HEK293 (cell line): ENCODE measurements at regions not wholly inside any gene's neighbourhood (a gene's known extent, or its start where the extent isn't known, plus 50 kb on each side); places are given as distances from the start of the nearest gene placed in this dataset.

Source experiments
- CTCF ChIA-PET: fragments of 350-600 bp; formaldehyde crosslinking; extraction: SDS; loops from one replicate; lab custom pipeline; 2021; ENCODE audit warnings: antibody characterized with exemption; lab: Yijun Ruan, JAX
- POLR2A ChIA-PET: fragments of 300-600 bp; formaldehyde crosslinking; extraction: SDS; loops from one replicate; lab custom pipeline; 2020; ENCODE audit warnings: antibody characterized with exemption, inconsistent platforms; lab: Yijun Ruan, JAX
- H3K27ac ChIP-seq: fragments of 200-500 bp; sonication (Bioruptor generic); 2 replicates; pipeline ENCODE4 v1.5.1; 2014; ENCODE audit warnings: low read depth, low read length, control low read depth, inconsistent platforms; ENCODE audit errors: extremely low read depth
- H3K36me3 ChIP-seq, 2 experiments: fragments of 200-500 bp in 1 of 2; sonication (Bioruptor generic) in 1 of 2; 1 replicate in 1 of 2; 2 replicates in 1 of 2; pipeline ENCODE4 v1.5.1; 2014 to 2017; ENCODE audit warnings: inconsistent platforms in 2 of 2, low read length in 2 of 2; ENCODE audit not compliant: control insufficient read depth in 2 of 2, insufficient read depth in 1 of 2
- H3K4me1 ChIP-seq: fragments of 200-500 bp; sonication (Bioruptor generic); 2 replicates; pipeline ENCODE4 v1.5.1; 2014; ENCODE audit warnings: mild to moderate bottlenecking, low read length, inconsistent platforms; ENCODE audit not compliant: control insufficient read depth, insufficient read depth
- H3K4me3 ChIP-seq: 2 replicates; pipeline ENCODE4 v1.5.1; 2011; ENCODE audit warnings: low read depth, mild to moderate bottlenecking, control low read depth, low read length, moderate library complexity
- H3K9me3 ChIP-seq: fragments of 200-500 bp; sonication (Bioruptor generic); 2 replicates; pipeline ENCODE4 v1.5.1; 2014; ENCODE audit warnings: low read depth, low read length, inconsistent platforms; ENCODE audit not compliant: control insufficient read depth, insufficient read depth
- BCL11A ChIP-seq: fragments of 450-650 bp; formaldehyde crosslinking; IDR thresholded peaks from 2 replicates; pipeline ENCODE4 v1.5.1; 2016; ENCODE audit warnings: low read depth, missing biosample characterization, missing genetic modification characterization
- BCL11B ChIP-seq: fragments of 450-650 bp; formaldehyde crosslinking; IDR thresholded peaks from 2 replicates; pipeline ENCODE4 v1.5.1; 2016; ENCODE audit warnings: low read depth, missing biosample characterization, missing genetic modification characterization
- BCL6B ChIP-seq: fragments of 450-650 bp; formaldehyde crosslinking; IDR thresholded peaks from 2 replicates; pipeline ENCODE4 v1.5.1; 2017; ENCODE audit warnings: missing biosample characterization, missing genetic modification characterization
- HOXC10 ChIP-seq: sonication (generic); formaldehyde crosslinking; IDR thresholded peaks from 2 replicates; pipeline ENCODE4 v1.8.1; 2023; ENCODE audit warnings: mild to moderate bottlenecking, missing genetic modification reagents
- OSR2 ChIP-seq: fragments of 450-650 bp; formaldehyde crosslinking; IDR thresholded peaks from 2 replicates; pipeline ENCODE4 v1.5.1; 2016; ENCODE audit warnings: missing biosample characterization, missing genetic modification characterization
- PBX3 ChIP-seq: sonication (generic); formaldehyde crosslinking; IDR thresholded peaks from 2 replicates; pipeline ENCODE4 v1.8.1; 2022; ENCODE audit warnings: mild to moderate bottlenecking, moderate library complexity, missing genetic modification reagents
- SALL2 ChIP-seq: fragments of 450-650 bp; formaldehyde crosslinking; IDR thresholded peaks from 2 replicates; pipeline ENCODE4 v1.5.0; 2017; ENCODE audit warnings: missing biosample characterization, mild to moderate bottlenecking, missing genetic modification characterization, borderline replicate concordance
- ZBTB44 ChIP-seq: fragments of 450-650 bp; IDR thresholded peaks from 2 replicates; pipeline ENCODE4 v1.5.1; 2018; ENCODE audit warnings: missing biosample characterization, mild to moderate bottlenecking, missing genetic modification characterization
- ZNF121 ChIP-seq: fragments of 450-650 bp; formaldehyde crosslinking; IDR thresholded peaks from 2 replicates; pipeline ENCODE4 v1.5.1; 2016; ENCODE audit warnings: missing biosample characterization, missing genetic modification characterization
- ZNF549 ChIP-seq: fragments of 450-650 bp; IDR thresholded peaks from 2 replicates; pipeline ENCODE4 v1.5.1; 2018; ENCODE audit warnings: missing biosample characterization, missing genetic modification characterization, mild to moderate bottlenecking, inconsistent platforms, moderate library complexity
- ZNF561 ChIP-seq: fragments of 450-650 bp; IDR thresholded peaks from 2 replicates; pipeline ENCODE4 v1.5.1; 2018; ENCODE audit warnings: missing biosample characterization, missing genetic modification characterization, borderline replicate concordance
- ZNF580 ChIP-seq: fragments of 450-650 bp; formaldehyde crosslinking; IDR thresholded peaks from 2 replicates; pipeline ENCODE4 v1.5.1; 2016; ENCODE audit warnings: missing biosample characterization, missing genetic modification characterization
- ZNF624 ChIP-seq: fragments of 450-650 bp; formaldehyde crosslinking; IDR thresholded peaks from 2 replicates; pipeline ENCODE4 v1.5.1; 2017; ENCODE audit warnings: missing biosample characterization, missing genetic modification characterization
- ZNF76 ChIP-seq: fragments of 450-650 bp; formaldehyde crosslinking; IDR thresholded peaks from 2 replicates; pipeline ENCODE4; 2016; ENCODE audit warnings: low read depth, missing biosample characterization, missing genetic modification characterization, borderline replicate concordance
- ZNF776 ChIP-seq: fragments of 450-650 bp; formaldehyde crosslinking; IDR thresholded peaks from 2 replicates; pipeline ENCODE4 v1.5.0; 2017; ENCODE audit warnings: missing biosample characterization, missing genetic modification characterization, borderline replicate concordance
- TF ChIP-seq, protein P1 (sequence below): fragments of 450-650 bp; formaldehyde crosslinking; IDR thresholded peaks from 2 replicates; pipeline ENCODE4 v1.5.1; 2016; ENCODE audit warnings: missing biosample characterization, missing genetic modification characterization
- TF ChIP-seq, protein P2 (sequence below): fragments of 450-650 bp; formaldehyde crosslinking; IDR thresholded peaks from 2 replicates; pipeline ENCODE4 v1.5.1; 2016; ENCODE audit warnings: missing biosample characterization, missing genetic modification characterization, low read depth
- TF ChIP-seq, protein P3 (sequence below): fragments of 450-650 bp; formaldehyde crosslinking; IDR thresholded peaks from 2 replicates; pipeline ENCODE4 v1.5.1; 2016; ENCODE audit warnings: missing biosample characterization, missing genetic modification characterization
- TF ChIP-seq, protein P4 (sequence below): fragments of 450-650 bp; formaldehyde crosslinking; IDR thresholded peaks from 2 replicates; pipeline ENCODE4 v1.5.1; 2016; ENCODE audit warnings: missing biosample characterization, missing genetic modification characterization

GRCh38 chr3:146969356-146969755, 364.2 kb upstream of the PLSCR5 start:
- Histone ChIP-seq H3K9me3 (no peaks in the 10 kb centered on the region), H3K4me3 (no peak overlapping the region), H3K27ac (no peak overlapping the region), H3K36me3 (no peaks in the 10 kb centered on the region), H3K4me1 (no peaks in the 10 kb centered on the region)
- no peak for TF ChIP-seq BCL11B (tag by site-specific recombination)
- ChIA-PET CTCF (no interaction called here), POLR2A (no interaction called here)

GRCh38 chr3:146968204-146968651, 363.1 kb upstream of the PLSCR5 start:
- TF ChIP-seq BCL11B (tag by site-specific recombination) (no peak), BCL6B (tag by site-specific recombination) (no peak), SALL2 (tag by site-specific recombination) (no peak), BCL11A (tag by site-specific recombination) (no peak), HOXC10 (CRISPR knock-in tag) (no peak), ZNF624 (tag by site-specific recombination) (no peak), ZNF76 (tag by site-specific recombination) (no peak), ZNF549 (no peak), PBX3 (CRISPR knock-in tag) (no peak), ZNF580 (tag by site-specific recombination) (no peak)
- TF ChIP-seq, protein P1, sequence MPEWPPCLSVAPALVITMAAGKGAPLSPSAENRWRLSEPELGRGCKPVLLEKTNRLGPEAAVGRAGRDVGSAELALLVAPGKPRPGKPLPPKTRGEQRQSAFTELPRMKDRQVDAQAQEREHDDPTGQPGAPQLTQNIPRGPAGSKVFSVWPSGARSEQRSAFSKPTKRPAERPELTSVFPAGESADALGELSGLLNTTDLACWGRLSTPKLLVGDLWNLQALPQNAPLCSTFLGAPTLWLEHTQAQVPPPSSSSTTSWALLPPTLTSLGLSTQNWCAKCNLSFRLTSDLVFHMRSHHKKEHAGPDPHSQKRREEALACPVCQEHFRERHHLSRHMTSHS (tag by site-specific recombination) = no peak
- TF ChIP-seq, protein P2, sequence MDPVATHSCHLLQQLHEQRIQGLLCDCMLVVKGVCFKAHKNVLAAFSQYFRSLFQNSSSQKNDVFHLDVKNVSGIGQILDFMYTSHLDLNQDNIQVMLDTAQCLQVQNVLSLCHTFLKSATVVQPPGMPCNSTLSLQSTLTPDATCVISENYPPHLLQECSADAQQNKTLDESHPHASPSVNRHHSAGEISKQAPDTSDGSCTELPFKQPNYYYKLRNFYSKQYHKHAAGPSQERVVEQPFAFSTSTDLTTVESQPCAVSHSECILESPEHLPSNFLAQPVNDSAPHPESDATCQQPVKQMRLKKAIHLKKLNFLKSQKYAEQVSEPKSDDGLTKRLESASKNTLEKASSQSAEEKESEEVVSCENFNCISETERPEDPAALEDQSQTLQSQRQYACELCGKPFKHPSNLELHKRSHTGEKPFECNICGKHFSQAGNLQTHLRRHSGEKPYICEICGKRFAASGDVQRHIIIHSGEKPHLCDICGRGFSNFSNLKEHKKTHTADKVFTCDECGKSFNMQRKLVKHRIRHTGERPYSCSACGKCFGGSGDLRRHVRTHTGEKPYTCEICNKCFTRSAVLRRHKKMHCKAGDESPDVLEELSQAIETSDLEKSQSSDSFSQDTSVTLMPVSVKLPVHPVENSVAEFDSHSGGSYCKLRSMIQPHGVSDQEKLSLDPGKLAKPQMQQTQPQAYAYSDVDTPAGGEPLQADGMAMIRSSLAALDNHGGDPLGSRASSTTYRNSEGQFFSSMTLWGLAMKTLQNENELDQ (tag by site-specific recombination) = no peak
- H3K36me3 ChIP-seq = no peaks in the 10 kb centered on the region
- ChIA-PET CTCF (no interaction called here), POLR2A (no interaction called here)
- H3K4me3 ChIP-seq = no peak overlapping the region
- no peaks in the 10 kb centered on the region for H3K9me3 ChIP-seq
- H3K27ac ChIP-seq = no peak overlapping the region
- no peaks in the 10 kb centered on the region for H3K4me1 ChIP-seq

DNA sequence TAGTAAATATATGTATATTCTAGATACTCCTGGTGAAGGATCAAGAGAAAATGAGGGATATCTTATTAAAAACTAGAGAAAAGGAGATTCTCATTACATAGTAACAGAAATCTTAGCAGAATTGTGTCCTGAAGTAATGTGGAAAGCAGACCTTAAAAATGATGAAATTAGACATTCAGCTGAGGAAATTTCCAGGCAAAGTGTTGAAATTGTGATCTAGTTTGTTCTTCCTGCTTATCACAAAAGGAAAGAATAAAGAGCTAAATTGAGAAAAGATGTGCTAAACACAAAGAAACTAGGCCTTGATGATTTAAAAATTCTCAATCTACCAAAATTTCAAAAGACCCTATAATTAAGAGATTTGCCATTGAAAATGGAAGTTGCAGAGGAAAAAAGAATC, 362.6 kb upstream of the PLSCR5 start:
- H3K4me1 ChIP-seq = no peaks in the 10 kb centered on the region
- H3K9me3 ChIP-seq = no peaks in the 10 kb centered on the region
- POLR2A ChIA-PET = no interaction called here
- CTCF ChIA-PET = interaction anchor here (0.6 kb wide), 1 partner anchor 10 kb away, joined by 5 read pairs; no protein-coding TSS in a partner anchor
- H3K36me3 ChIP-seq = no peaks in the 10 kb centered on the region
- H3K4me3 ChIP-seq = no peak overlapping the region
- H3K27ac ChIP-seq = no peak overlapping the region
- TF ChIP-seq OSR2 (tag by site-specific recombination) (no peak), ZNF121 (tag by site-specific recombination) (no peak), ZNF776 (tag by site-specific recombination) (no peak), ZBTB44 (tag by site-specific recombination) (no peak), ZNF580 (tag by site-specific recombination) (no peak), HOXC10 (CRISPR knock-in tag) (no peak), ZNF561 (tag by site-specific recombination) (no peak)
- TF ChIP-seq, protein P3, sequence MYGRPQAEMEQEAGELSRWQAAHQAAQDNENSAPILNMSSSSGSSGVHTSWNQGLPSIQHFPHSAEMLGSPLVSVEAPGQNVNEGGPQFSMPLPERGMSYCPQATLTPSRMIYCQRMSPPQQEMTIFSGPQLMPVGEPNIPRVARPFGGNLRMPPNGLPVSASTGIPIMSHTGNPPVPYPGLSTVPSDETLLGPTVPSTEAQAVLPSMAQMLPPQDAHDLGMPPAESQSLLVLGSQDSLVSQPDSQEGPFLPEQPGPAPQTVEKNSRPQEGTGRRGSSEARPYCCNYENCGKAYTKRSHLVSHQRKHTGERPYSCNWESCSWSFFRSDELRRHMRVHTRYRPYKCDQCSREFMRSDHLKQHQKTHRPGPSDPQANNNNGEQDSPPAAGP (tag by site-specific recombination) = no peak
- TF ChIP-seq, protein P4, sequence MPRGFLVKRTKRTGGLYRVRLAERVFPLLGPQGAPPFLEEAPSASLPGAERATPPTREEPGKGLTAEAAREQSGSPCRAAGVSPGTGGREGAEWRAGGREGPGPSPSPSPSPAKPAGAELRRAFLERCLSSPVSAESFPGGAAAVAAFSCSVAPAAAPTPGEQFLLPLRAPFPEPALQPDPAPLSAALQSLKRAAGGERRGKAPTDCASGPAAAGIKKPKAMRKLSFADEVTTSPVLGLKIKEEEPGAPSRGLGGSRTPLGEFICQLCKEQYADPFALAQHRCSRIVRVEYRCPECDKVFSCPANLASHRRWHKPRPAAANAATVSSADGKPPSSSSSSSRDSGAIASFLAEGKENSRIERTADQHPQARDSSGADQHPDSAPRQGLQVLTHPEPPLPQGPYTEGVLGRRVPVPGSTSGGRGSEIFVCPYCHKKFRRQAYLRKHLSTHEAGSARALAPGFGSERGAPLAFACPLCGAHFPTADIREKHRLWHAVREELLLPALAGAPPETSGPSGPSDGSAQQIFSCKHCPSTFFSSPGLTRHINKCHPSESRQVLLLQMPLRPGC (tag by site-specific recombination) = no peak
